ENCODE measurements at regions not wholly inside any gene's neighbourhood (a gene's known extent, or its start where the extent isn't known, plus 50 kb on each side); places are given as distances from the start of the nearest gene placed in this dataset.
A peak's percentile ranks its signal among the peaks of the same experiment; 100 is the strongest.

GRCh38 chr9:80883426-80883825, 805.9 kb downstream of the TLE1 start:
- H3K4me1 Mint-ChIP-seq (ENCODE audit: low read depth, unreplicated experiment): peaks cover 24% of the 10 kb centered on the region
- TF ChIP-seq CTCF (IDR thresholded peaks at IDR 0.05; ENCODE audit: partially characterized antibody, unreplicated experiment): no peak
- H3K36me3 Mint-ChIP-seq (ENCODE audit: unreplicated experiment): no peaks in the 10 kb centered on the region
- H3K27ac Mint-ChIP-seq (ENCODE audit: unreplicated experiment): no peak overlapping the region
- H3K27me3 Mint-ChIP-seq (ENCODE audit: unreplicated experiment): no peaks in the 10 kb centered on the region
- H3K9me3 Mint-ChIP-seq (ENCODE audit: unreplicated experiment): no peaks in the 10 kb centered on the region
- H3K4me3 Mint-ChIP-seq (ENCODE audit: unreplicated experiment): no peak overlapping the region
- DNase-seq: no peak

GRCh38 chr9:80881940-80882339, 807.4 kb downstream of the TLE1 start:
- Mint-ChIP-seq H3K27ac (ENCODE audit: unreplicated experiment) (peak overlapping the region; percentile 92), H3K4me3 (ENCODE audit: unreplicated experiment) (no peak overlapping the region), H3K36me3 (ENCODE audit: unreplicated experiment) (no peaks in the 10 kb centered on the region), H3K9me3 (ENCODE audit: unreplicated experiment) (no peaks in the 10 kb centered on the region), H3K4me1 (ENCODE audit: low read depth, unreplicated experiment) (peaks cover 24% of the 10 kb centered on the region), H3K27me3 (ENCODE audit: unreplicated experiment) (no peaks in the 10 kb centered on the region)
- TF ChIP-seq CTCF (IDR thresholded peaks at IDR 0.05; ENCODE audit: partially characterized antibody, unreplicated experiment): no peak
- DNase-seq: peak; percentile 18

GRCh38 chr9:80881320-80881719, 808.0 kb downstream of the TLE1 start:
- H3K27me3 Mint-ChIP-seq (ENCODE audit: unreplicated experiment): no peaks in the 10 kb centered on the region
- no peaks in the 10 kb centered on the region for H3K9me3 Mint-ChIP-seq (ENCODE audit: unreplicated experiment)
- DNase-seq: no peak
- H3K4me3 Mint-ChIP-seq (ENCODE audit: unreplicated experiment): peak overlapping the region; percentile 18
- no peak for TF ChIP-seq CTCF (IDR thresholded peaks at IDR 0.05; ENCODE audit: partially characterized antibody, unreplicated experiment)
- no peaks in the 10 kb centered on the region for H3K36me3 Mint-ChIP-seq (ENCODE audit: unreplicated experiment)
- peak overlapping the region; percentile 41 for H3K27ac Mint-ChIP-seq (ENCODE audit: unreplicated experiment)
- H3K4me1 Mint-ChIP-seq (ENCODE audit: low read depth, unreplicated experiment): peaks cover 24% of the 10 kb centered on the region

- no peak overlapping the region for H3K27ac Mint-ChIP-seq (ENCODE audit: unreplicated experiment)
- H3K4me3 Mint-ChIP-seq (ENCODE audit: unreplicated experiment): no peak overlapping the region
- no peaks in the 10 kb centered on the region for H3K27me3 Mint-ChIP-seq (ENCODE audit: unreplicated experiment)
- H3K4me1 Mint-ChIP-seq (ENCODE audit: low read depth, unreplicated experiment): peaks cover 18% of the 10 kb centered on the region
- no peak for TF ChIP-seq CTCF (IDR thresholded peaks at IDR 0.05; ENCODE audit: partially characterized antibody, unreplicated experiment)
- peaks cover 3% of the 10 kb centered on the region for H3K9me3 Mint-ChIP-seq (ENCODE audit: unreplicated experiment)
- no peaks in the 10 kb centered on the region for H3K36me3 Mint-ChIP-seq (ENCODE audit: unreplicated experiment)
- DNase-seq: no peak
Measured at GRCh38 chr9:80878556-80878955, 810.8 kb downstream of the TLE1 start.

- Mint-ChIP-seq H3K27ac (ENCODE audit: unreplicated experiment) (no peak overlapping the region), H3K9me3 (ENCODE audit: unreplicated experiment) (peaks cover 3% of the 10 kb centered on the region), H3K27me3 (ENCODE audit: unreplicated experiment) (no peaks in the 10 kb centered on the region), H3K36me3 (ENCODE audit: unreplicated experiment) (no peaks in the 10 kb centered on the region), H3K4me3 (ENCODE audit: unreplicated experiment) (no peak overlapping the region), H3K4me1 (ENCODE audit: low read depth, unreplicated experiment) (peaks cover under 1% of the 10 kb centered on the region)
- no peak for TF ChIP-seq CTCF (IDR thresholded peaks at IDR 0.05; ENCODE audit: partially characterized antibody, unreplicated experiment)
- DNase-seq: no peak
Measured at GRCh38 chr9:80875947-80876346, 813.4 kb downstream of the TLE1 start.
